Fibroblast of lung (primary cell): ENCODE measurements at regions not wholly inside any gene's neighbourhood (a gene's known extent, or its start where the extent isn't known, plus 50 kb on each side); places are given as distances from the start of the nearest gene placed in this dataset.
A peak's percentile ranks its signal among the peaks of the same experiment; 100 is the strongest.
"Not testable (repeated sequence)": the region's sequence is repeated elsewhere in the genome, so short reads cannot be mapped to it uniquely, and the experiment has no call there.

Experiments used
- DNase-seq, 2 donors: peaks; one replicate each; pipeline versions ENCODE4 v3.0.0 to v3.0.0-alpha.2; 2010; ENCODE audit warnings: low read depth in 2 of 2
- H2AFZ ChIP-seq: 2 replicates; pipeline ENCODE4 v1.5.1; 2012; ENCODE audit warnings: low read length, control low read depth, inconsistent platforms
- H3K27ac ChIP-seq: 2 replicates; pipeline ENCODE4 v1.5.1; 2011; ENCODE audit warnings: low read length, control low read depth; ENCODE audit not compliant: insufficient read depth
- H3K27me3 ChIP-seq: 2 replicates; pipeline ENCODE4 v1.5.1; 2011; ENCODE audit warnings: mild to moderate bottlenecking, low read length; ENCODE audit not compliant: control insufficient read depth, insufficient read depth
- H3K36me3 ChIP-seq: 2 replicates; pipeline ENCODE4 v1.5.1; 2011; ENCODE audit warnings: low read length; ENCODE audit not compliant: control insufficient read depth, insufficient read depth
- H3K4me1 ChIP-seq: 2 replicates; pipeline ENCODE4 v1.5.1; 2011; ENCODE audit warnings: low read length; ENCODE audit not compliant: control insufficient read depth, insufficient read depth; ENCODE audit errors: extremely low read depth
- H3K4me2 ChIP-seq: 2 replicates; pipeline ENCODE4 v1.5.1; 2011; ENCODE audit warnings: low read length, control low read depth; ENCODE audit not compliant: insufficient read depth; ENCODE audit errors: extremely low read depth
- H3K4me3 ChIP-seq, 4 experiments: fragments of 200-600 bp in 1 of 4; sonication (generic) in 1 of 4; replicated peaks in 1 of 4; 2 replicates each; pipeline ENCODE4 v1.5.1; 2011 to 2016; ENCODE audit warnings: low read length in 4 of 4, low read depth in 3 of 4, mild to moderate bottlenecking in 3 of 4, control low read depth in 2 of 4, inconsistent platforms in 1 of 4, mixed read lengths in 1 of 4; ENCODE audit not compliant: insufficient read depth in 1 of 4; ENCODE audit errors: control extremely low read depth in 1 of 4
- H3K79me2 ChIP-seq: 2 replicates; pipeline ENCODE4 v1.5.1; 2012; ENCODE audit warnings: mild to moderate bottlenecking, low read length, inconsistent platforms; ENCODE audit not compliant: control insufficient read depth, insufficient read depth
- H3K9ac ChIP-seq: 2 replicates; pipeline ENCODE4 v1.5.1; 2011; ENCODE audit warnings: mild to moderate bottlenecking, low read length, control low read depth; ENCODE audit not compliant: insufficient read depth
- H3K9me3 ChIP-seq: 2 replicates; pipeline ENCODE4 v1.5.1; 2012; ENCODE audit warnings: low read depth, low read length; ENCODE audit not compliant: control insufficient read depth, insufficient read depth
- H4K20me1 ChIP-seq: 2 replicates; pipeline ENCODE4 v1.5.1; 2011; ENCODE audit warnings: low read length; ENCODE audit not compliant: control insufficient read depth, insufficient read depth; ENCODE audit errors: extremely low read depth
- CTCF ChIP-seq, 2 donors: IDR thresholded peaks in 1 of 2; conservative IDR thresholded peaks in 1 of 2; 1 replicate in 1 of 2; 2 replicates in 1 of 2; pipeline ENCODE4 v1.5.1; 2011 to 2012; ENCODE audit warnings: low read length in 2 of 2, control low read depth in 1 of 2, inconsistent platforms in 1 of 2, low read depth in 1 of 2, mild to moderate bottlenecking in 1 of 2
- EZH2 ChIP-seq: IDR thresholded peaks from 2 replicates; pipeline ENCODE4 v1.5.1; 2012; ENCODE audit warnings: low read length, control low read depth, mild to moderate bottlenecking; ENCODE audit errors: missing control alignments

- TF ChIP-seq CTCF (conservative IDR thresholded peaks at IDR 0.05 in 1 of 2, IDR thresholded peaks at IDR 0.05 in 1 of 2; ENCODE audit: low read depth in 1 of 2, low read length in 2 of 2) (no peak), EZH2 (no peak)
- no peak overlapping the region for H3K4me3 ChIP-seq
- no peaks in the 10 kb centered on the region for H3K4me1 ChIP-seq
- H3K9ac ChIP-seq: no peak overlapping the region
- no peaks in the 10 kb centered on the region for H3K36me3 ChIP-seq
- no peaks in the 10 kb centered on the region for H3K27me3 ChIP-seq
- H4K20me1 ChIP-seq: no peaks in the 10 kb centered on the region
- H3K27ac ChIP-seq: no peak overlapping the region
- no peak for DNase-seq
- no peaks in the 10 kb centered on the region for H3K79me2 ChIP-seq
- no peaks in the 10 kb centered on the region for H3K9me3 ChIP-seq
- H3K4me2 ChIP-seq: no peak overlapping the region
- H2AFZ ChIP-seq: no peak overlapping the region
These were observed 195.4 kb upstream of the ADGRL3 start for GRCh38 chr4:61004651-61005170.

GRCh38 chr4:61011051-61011450 lies 189.1 kb upstream of the ADGRL3 start:
- no peak overlapping the region for H3K27ac ChIP-seq

GRCh38 chr4:61011936-61012335 lies 188.2 kb upstream of the ADGRL3 start:
- H3K9me3 ChIP-seq, H2AFZ ChIP-seq, H3K4me1 ChIP-seq, H3K27ac ChIP-seq, H3K4me3 ChIP-seq, H3K36me3 ChIP-seq, H3K79me2 ChIP-seq, H3K4me2 ChIP-seq, H3K9ac ChIP-seq, H3K27me3 ChIP-seq, H4K20me1 ChIP-seq, DNase-seq: not testable (repeated sequence)

More at GRCh38 chr4:61011051-61011450, 189.1 kb upstream of the ADGRL3 start:
- no peaks in the 10 kb centered on the region for H3K4me1 ChIP-seq
- TF ChIP-seq EZH2 (no peak), CTCF (conservative IDR thresholded peaks at IDR 0.05 in 1 of 2, IDR thresholded peaks at IDR 0.05 in 1 of 2; ENCODE audit: low read depth in 1 of 2, low read length in 2 of 2) (no peak)
- no peak overlapping the region for H2AFZ ChIP-seq
- H3K79me2 ChIP-seq: no peaks in the 10 kb centered on the region
- no peaks in the 10 kb centered on the region for H4K20me1 ChIP-seq
- H3K36me3 ChIP-seq: no peaks in the 10 kb centered on the region
- H3K9ac ChIP-seq: no peak overlapping the region
- H3K4me3 ChIP-seq: no peak overlapping the region
- H3K27me3 ChIP-seq: no peaks in the 10 kb centered on the region
- no peaks in the 10 kb centered on the region for H3K9me3 ChIP-seq
- DNase-seq: peak; percentile 13 to 45
- no peak overlapping the region for H3K4me2 ChIP-seq
